GM13976 (cell line): ENCODE measurements at regions not wholly inside any gene's neighbourhood (a gene's known extent, or its start where the extent isn't known, plus 50 kb on each side); places are given as distances from the start of the nearest gene placed in this dataset.

ENCODE experiments used
- DNase-seq: peaks from one replicate; pipeline ENCODE4 v3.0.0; 2012; ENCODE audit warnings: low spot score
- in situ Hi-C: fragments of 300-500 bp; cut with MboI; formaldehyde crosslinking; loops from one replicate; pipeline ENCODE4 v1.12.0; 2022; ENCODE audit warnings: low sequenced_read_pairs, mixed read lengths, inconsistent platforms; ENCODE audit not compliant: unreplicated experiment
- TF ChIP-seq, protein P1 (sequence below): IDR thresholded peaks from 2 replicates; pipeline ENCODE4 v1.5.1; 2012; ENCODE audit warnings: borderline replicate concordance, mild to moderate bottlenecking; ENCODE audit not compliant: insufficient read depth; ENCODE audit errors: extremely low read depth, missing control alignments, control extremely low read depth

GRCh38 chr13:89610331-89610730 is 1737.2 kb upstream of the MIR17HG start:
- in situ Hi-C loops: no loop called here
- DNase-seq: no peak
- TF ChIP-seq, protein P1, sequence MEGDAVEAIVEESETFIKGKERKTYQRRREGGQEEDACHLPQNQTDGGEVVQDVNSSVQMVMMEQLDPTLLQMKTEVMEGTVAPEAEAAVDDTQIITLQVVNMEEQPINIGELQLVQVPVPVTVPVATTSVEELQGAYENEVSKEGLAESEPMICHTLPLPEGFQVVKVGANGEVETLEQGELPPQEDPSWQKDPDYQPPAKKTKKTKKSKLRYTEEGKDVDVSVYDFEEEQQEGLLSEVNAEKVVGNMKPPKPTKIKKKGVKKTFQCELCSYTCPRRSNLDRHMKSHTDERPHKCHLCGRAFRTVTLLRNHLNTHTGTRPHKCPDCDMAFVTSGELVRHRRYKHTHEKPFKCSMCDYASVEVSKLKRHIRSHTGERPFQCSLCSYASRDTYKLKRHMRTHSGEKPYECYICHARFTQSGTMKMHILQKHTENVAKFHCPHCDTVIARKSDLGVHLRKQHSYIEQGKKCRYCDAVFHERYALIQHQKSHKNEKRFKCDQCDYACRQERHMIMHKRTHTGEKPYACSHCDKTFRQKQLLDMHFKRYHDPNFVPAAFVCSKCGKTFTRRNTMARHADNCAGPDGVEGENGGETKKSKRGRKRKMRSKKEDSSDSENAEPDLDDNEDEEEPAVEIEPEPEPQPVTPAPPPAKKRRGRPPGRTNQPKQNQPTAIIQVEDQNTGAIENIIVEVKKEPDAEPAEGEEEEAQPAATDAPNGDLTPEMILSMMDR: no peak

DNA sequence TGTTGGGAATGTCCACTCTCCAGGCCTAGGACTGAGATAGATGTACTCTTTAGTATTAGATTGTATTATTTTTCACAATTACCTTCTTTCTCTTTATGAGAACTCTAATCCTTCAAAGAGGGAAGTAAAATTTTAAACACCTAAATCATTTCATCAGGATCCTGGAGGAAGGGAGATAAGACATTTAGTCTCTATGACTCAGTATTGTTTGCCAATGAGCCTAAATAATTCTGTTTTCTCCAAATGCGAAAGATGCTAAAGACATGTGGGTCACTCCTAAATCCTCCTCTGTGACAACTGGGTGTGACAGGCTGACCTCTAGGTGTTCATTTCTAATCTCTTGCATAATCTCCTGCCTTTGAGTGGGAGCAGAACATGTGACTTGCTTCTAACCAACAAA is 1736.6 kb upstream of the MIR17HG start:
- TF ChIP-seq, protein P1: no peak
- DNase-seq: no peak
- in situ Hi-C loops: no loop called here

DNA sequence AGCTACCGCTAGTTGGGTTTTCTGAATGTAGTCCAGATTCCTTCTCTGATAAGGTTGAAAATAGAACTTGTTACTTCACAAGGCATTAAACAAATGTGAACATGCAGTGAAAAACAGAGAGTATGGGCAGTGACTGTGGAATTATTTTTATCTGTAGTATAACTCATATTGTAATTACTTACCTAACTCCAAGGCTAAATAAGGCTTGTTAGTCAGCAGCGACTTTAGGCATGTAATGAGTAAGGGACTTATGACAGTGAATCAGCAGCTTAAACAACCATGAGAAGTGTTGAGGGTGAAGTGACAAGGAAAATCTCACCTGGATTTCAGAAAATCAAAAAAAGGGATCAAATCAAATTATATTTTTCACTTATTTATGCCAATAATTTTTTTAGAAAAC is 1719.5 kb upstream of the MIR17HG start:
- TF ChIP-seq, protein P1: no peak
- DNase-seq: no peak
- in situ Hi-C loops: no loop called here

- TF ChIP-seq, protein P1: no peak
- DNase-seq: no peak
- in situ Hi-C loops: no loop called here
These were observed 1718.9 kb upstream of the MIR17HG start for GRCh38 chr13:89628567-89628966.

DNA sequence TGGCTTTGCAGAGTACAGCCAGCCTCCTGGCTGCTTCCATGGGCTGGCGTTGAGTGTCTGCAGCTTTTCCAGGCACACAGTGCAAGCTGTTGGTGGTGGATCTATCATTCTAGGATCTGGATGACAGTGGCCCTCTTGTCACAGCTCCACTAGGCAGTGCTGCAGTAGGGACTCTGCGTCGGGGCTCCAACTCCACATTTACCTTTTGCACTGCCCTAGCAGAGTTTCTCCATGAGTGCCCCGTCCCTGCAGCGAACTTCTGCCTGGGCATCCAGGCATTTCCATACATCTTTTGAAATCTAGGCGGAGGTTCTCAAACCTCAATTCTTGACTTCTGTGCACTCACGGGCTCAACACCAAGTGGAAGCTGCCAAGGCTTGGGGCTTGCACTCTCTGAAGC is 1697.3 kb upstream of the MIR17HG start:
- in situ Hi-C loops: no loop called here
- DNase-seq: no peak
- TF ChIP-seq, protein P1: no peak

DNA sequence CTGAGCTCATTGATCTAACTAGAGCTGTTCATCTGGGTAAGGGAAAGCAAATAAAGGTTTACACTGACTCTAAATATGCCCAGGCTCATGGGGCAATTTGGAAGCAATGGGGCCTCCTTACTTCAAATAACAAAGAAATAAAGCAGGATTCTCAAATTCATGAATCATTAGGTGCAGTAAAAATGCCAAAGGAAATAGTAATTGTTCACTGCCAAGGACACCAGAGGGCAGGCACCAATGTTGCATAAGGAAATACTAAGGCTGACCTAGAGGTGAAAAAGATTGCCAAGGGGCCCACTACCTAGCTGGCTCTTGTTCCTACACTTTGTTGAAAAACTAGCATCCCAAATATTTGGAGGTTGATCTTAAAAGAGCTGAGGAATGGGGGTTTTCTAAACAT is 1686.7 kb upstream of the MIR17HG start:
- in situ Hi-C loops: no loop called here
- TF ChIP-seq, protein P1: no peak
- DNase-seq: no peak

DNA sequence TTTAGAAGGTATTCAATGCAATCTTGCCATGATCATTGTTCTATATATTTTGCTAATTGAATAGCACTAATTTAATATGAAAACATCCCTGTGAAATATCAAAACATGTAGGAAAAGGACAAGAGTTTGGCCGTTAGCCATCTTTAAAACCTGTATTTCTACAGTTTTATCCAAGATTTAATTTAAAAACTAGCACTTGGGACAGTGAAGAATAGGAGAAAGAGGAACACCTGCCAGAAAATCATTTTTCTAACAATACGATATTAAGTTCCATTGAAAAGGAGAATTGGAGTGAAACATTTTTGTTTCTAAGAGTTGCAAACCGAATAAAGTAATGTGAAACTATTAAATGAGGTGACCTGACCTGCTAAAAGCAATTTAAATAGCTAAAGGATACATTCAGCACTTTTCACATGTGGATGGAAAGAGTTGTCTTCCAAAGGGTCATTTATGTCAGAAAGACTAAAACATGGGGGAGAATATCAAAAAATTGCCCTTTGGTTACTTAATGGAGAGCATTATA is 1673.6 kb upstream of the MIR17HG start:
- in situ Hi-C loops: no loop called here

More for the DNA sequence above, 1673.6 kb upstream of the MIR17HG start:
- TF ChIP-seq, protein P1: no peak
- DNase-seq: no peak
